ENCODE measurements at regions not wholly inside any gene's neighbourhood (a gene's known extent, or its start where the extent isn't known, plus 50 kb on each side); places are given as distances from the start of the nearest gene placed in this dataset.

- no peak for TF ChIP-seq EZH2 (IDR thresholded peaks at IDR 0.05; ENCODE audit: low read depth)
- TF ChIP-seq CTCF (conservative IDR thresholded peaks at IDR 0.05) = no peak
These were observed 629.5 kb downstream of the KCTD16 start for GRCh38 chr5:144800169-144800568.
